GM19455 (cell line): ENCODE measurements at regions not wholly inside any gene's neighbourhood (a gene's known extent, or its start where the extent isn't known, plus 50 kb on each side); places are given as distances from the start of the nearest gene placed in this dataset.
"Not testable (repeated sequence)": the region's sequence is repeated elsewhere in the genome, so short reads cannot be mapped to it uniquely, and the experiment has no call there.

ENCODE experiments used
- ATAC-seq: cut with Tn5 transposase; IDR thresholded peaks from one replicate; pipeline ENCODE4 v1.9.1; 2021; ENCODE audit not compliant: unreplicated experiment

DNA sequence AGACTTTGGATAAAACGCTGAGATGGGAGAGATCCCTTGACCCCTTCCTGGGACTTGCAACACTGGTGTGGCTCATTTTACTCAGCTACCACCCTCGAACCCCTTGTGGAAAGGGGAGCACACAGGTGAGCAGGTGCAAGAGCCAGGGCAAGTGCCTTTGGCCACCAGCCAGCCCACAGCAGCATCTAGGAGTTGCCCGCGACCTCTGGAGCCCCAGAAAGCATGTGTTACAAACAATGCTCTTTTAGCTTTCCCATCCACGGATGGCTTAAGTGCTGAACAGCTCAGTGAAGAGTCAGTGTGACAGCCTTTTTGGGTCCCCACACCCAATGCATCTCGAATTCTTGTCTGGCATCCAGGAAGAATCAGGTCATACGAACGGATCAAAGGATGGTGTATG, 197.8 kb downstream of the MEMO1 start:
- no peak for ATAC-seq

DNA sequence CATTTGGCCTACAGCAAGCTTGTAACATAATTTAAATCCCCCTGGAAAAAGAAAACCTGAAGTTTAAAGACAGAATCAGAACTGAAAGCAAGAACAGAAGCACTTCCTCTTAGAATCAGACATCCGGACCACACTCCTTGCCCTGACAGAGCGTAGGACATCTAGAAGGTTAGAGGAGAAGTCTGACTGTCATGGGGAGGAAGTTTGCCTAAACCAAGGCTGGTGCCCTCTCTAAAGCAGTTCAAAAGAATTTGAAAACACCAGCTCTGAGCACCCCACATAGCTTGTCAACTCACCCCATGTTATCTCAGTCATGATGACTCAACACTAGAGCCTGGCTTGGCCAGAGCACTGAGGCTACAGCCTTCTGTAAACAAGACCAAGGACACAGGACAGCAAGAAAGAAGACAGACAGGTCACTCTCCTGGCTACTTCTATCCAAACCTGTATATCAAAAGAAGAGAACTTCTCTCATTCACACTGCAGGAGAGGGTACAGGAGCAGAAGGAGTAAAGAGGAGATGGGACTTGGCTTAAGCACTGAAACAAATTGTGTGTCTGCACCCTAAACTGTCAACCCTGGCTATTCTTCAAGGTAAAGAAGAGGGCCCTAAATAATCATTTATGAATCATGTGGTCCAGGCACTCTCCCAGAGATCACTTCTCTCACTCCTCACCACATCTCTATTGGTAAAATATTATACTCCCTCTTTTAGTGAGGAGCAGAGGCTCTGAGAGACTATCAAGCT, 198.6 kb downstream of the MEMO1 start:
- ATAC-seq: peak; percentile 99

DNA sequence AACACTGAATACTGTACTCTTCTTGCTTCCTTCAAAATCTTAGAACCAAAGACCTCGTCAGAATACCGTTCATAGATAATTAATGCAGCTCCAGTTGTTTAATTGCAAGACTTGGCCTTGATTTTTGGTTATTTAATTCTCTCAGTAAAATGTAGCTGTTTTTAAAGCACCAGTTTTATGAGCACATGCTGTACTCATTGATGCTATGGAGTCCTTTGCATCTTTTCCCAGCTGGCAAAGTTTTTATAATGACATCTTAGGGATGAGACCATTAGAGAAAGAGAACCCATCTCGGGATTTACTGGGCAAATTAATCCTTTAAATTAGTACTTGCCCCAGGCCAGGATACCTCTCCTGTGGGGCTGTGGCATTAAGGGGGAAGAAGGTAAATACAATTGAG, 199.3 kb downstream of the MEMO1 start:
- no peak for ATAC-seq

DNA sequence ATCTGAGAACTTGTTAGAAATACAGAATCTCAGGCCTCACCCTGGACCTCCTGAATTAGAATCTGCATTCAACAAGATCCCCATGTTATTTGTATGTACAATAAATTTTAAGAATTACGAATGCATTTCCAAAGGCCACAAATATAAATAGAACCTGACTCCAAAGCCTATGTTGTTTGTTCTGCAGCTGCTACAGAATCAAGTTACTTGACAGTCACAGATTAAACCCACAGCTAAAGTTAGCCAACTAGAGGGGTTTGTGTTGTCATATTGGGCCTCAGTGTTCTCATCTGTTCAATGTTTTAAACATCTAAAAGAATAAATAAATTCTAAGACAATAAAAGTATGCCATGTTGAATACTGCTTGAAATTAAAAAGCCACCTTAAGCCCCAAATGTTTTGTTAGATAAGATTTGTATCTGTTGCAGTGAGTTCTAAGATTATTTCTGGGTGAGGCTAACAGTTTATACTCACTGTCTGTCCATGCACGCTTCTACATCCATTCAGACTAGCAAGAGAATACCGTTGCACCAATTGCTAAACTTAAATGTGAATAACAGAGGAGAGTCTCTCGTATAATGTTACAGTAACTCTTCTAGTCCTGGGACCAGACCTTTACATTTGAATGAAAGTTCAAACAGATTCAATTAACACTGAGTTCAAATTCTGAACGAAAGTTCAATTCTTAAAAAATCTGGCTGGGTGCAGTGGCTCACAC, 200.4 kb downstream of the MEMO1 start:
- ATAC-seq: no peak

DNA sequence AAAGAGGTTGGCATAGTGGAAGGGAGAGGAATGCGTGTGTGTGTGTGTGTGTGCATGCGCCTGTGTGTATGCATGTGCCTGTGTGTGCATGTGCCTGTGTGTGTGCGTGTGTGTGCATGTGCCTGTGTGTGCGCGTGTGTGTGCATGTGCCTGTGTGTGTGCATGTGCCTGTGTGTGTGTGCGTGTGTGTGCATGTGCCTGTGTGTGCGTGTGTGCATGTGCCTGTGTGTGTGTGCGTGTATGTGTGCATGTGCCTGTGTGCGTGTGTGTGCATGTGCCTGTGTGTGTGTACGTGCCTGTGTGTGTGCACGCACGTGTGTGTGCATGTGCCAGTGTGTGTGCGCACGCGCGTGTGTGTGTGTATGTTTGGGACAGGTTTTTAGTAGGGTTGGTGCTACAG, 205.1 kb downstream of the MEMO1 start:
- no peak for ATAC-seq

DNA sequence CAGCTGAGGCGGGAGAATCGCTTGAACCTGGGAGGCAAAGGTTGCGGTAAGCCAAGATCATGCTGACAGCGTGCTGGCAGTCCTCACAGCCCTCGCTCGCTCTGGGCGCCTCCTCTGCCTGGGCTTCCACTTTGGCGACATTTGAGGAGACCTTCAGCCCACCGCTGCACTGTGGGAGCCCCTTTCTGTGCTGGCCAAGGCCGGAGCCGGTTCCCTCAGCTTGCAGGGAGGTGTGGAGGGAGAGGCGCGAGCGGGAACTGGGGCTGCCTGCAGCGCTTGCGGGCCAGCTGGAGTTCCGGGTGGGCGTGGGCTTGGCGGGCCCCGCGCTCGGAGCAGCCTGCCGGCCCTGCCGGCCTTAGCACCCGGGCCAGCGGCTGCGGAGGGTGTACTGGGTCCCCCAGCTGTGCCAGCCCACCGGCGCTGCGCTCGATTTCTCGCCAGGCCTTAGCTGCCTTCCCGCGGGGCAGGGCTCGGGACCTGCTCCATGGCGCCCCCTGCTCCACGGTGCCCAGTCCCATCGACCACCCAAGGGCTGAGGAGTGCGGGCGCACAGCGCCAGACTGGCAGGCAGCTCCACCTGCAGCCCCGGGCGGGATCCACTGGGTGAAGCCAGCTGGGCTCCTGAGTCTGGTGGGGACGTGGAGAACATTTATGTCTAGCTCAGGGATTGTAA, 207.2 kb downstream of the MEMO1 start:
- ATAC-seq: not testable (repeated sequence)

DNA sequence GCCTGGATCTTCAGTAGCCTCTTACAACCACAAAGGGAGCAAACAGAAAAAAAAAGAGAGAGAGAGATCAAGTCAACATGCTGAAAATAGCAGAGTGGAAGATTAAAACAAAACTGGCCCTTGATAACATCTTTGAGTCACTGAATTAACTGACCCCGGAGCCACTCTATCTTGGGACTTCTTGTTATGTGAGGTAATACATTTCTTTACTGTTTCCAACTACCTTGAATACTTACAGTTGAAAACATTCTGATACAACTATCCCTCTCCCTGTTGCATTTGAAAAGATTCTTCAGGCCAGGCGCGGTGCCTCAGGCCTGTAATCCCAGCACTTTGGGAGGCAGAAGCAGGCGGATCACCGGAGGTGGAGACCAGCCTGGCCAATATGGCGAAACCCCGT, 208.1 kb downstream of the MEMO1 start:
- ATAC-seq: no peak

DNA sequence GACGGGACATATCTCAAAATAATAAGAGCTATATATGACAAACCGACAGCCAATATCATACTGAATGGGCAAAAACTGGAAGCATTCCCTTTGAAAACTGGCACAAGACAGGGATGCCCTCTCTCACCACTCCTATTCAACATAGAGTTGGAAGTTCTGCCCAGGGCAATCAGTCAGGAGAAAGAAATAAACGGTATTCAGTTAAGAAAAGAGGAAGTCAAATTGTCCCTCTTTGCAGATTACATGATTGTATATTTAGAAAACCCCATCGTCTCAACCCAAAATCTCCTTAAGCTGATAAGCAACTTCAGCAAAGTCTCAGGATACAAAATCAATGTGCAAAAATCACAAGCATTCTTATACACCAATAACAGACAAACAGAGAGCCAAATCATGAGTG, 211.5 kb downstream of the MEMO1 start:
- not testable (repeated sequence) for ATAC-seq

DNA sequence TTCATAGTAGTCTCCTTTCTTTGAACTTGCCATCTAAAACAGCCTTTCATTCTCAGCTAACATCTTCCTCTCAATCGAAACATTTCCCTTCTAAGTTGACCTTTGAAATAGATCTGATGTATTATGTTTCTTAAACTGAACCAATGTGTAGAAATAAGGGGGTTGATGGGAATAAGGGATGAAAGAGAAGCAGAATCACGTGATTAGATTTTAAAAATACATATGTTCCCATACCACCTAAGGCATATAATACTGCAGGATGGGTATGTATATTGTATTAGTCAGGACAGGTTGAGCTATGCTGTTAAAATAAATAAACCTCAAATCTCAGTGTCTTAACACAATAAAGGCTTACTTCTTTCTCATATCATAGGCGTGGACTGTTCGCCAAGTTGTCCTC, 207.5 kb upstream of the SRD5A2 start:
- no peak for ATAC-seq

DNA sequence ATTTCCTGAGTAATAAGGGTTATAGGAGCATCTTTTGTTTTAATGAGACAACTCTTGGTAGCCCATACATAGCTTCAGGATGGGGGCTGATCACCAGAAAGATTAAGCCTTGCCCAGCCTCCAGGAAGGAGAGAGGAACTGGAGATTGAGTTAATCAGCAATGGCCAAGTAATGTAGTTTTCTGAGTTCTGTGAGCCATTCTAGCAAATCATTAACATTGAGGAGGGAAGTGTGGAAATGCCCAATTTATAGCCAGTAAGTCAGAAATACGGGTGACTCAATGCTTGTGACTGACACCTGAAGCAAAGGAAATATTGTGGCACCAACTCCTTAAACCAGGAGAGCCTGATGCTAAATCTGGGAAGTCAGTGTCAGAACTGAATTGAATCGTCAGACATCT, 205.1 kb upstream of the SRD5A2 start:
- ATAC-seq: no peak

DNA sequence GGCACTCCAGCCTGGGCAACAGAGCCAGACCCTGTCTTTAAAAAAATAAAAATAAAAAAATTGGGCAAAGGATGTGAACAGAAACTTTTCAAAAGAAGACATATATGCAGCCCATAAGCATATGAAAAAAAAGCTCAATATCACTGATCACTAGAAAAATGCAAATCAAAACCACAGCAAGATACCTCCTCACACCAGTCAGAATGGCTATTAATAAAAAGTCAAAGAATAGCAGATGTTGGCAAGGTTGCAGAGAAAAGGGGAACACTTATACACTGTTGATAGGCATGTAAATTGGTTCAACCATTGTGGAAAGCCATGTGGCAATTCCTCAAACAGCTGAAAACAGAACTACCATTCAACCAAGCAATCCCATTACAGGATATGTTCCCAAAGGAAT, 204.1 kb upstream of the SRD5A2 start:
- no peak for ATAC-seq

DNA sequence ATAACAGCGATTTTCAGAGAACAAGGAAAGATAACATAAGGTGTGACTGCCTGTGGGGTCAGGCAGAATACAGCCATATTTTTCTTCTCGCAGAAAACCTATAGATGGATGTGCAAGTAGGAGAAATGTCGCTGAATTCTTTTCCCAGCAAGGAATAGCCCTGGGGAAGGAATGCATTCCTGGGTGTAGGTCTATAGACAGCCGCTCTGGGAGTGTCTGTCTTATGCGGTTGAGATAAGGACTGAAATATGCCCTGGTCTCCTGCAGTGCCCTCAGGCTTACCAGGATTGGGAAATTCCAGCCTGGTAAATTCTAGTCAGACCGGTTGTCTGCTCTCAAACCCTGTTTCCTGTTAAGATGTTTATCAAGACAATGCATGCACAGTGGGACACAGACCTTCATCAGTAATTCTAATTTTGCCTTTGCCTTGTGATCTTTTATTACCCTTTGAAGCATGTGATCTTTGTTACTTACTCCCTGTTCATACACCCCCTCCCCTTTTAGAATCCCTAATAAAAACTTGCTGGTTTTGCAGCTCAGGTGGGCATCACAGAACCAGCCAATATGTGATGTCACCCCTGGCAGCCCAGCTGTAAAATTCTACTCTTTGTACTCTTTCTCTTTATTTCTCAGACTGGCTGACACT, 202.8 kb upstream of the SRD5A2 start:
- not testable (repeated sequence) for ATAC-seq

DNA sequence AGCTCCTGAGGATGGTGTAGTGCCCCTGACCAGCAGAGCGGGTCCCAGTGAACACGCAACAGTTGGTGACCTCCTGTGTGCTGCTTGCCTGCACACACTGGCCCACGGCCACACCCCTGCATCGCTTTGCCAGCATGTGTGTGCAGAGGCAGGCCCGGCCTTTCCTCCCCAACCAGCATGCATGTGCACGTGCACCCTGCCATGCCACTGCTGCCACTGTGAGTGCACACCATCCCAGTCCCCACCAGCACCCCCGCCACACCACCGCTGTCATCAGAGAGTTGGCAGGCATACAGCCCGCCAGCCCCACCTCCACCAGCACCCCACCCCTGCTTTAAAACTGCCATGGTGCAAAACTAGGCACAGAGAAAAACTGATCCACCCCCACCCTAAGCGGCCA, 197.4 kb upstream of the SRD5A2 start:
- ATAC-seq: no peak

DNA sequence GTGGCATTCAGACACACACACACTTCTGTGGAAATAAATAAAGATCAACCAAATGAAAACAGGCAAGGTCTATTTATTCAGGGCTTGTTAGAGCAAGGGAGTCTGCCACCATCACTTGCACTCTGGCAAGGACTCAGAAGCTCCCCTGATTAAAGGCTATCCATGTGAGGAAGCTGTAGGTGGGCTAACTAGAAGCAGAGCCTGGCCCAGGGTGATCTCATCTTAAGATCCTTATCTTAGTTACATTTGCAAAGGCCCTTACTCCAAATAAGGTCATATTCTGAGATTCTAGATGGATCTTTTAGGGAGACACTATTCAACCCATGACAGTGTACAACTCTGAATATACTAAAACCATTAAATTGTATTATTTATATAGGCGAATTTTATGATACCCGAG, 190.0 kb upstream of the SRD5A2 start:
- ATAC-seq: no peak

DNA sequence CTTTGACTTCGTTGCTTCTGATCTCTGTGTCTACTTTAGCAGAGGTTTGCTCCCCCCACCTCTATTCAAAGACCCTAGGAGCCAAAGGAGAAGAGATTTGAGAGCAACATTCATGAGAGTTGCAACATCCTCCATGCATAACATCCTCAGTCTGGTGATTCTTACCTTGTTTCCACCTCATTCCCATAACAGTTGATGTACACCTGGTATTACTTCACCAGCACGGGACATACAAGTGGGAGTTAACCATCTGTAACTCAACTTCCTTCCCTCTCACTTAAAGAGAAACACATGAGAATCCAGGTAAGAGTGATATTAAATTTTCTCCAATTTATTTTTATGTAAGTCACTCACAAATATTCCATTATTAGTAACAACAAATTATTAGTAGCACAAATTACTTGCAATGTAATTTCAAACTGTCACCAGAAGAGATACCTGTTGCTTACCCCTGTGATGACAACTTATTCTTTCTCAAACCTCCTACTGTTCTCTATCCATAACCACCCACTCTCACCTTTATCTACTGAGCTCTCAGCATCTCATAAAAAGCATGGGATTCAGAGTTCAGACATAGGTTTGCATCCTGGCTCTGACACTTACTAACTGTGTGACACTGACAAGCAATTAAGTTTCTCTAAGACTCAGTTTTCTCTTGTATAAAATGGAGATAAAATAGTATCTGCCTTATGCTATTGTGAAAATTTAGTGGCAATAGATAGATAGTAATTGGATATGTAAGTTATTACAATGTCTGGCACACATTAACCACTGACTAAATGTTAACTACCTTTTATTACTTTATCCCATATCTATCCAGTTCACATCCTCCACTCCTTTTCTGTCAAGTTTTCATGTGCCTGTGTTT, 184.6 kb upstream of the SRD5A2 start:
- no peak for ATAC-seq

DNA sequence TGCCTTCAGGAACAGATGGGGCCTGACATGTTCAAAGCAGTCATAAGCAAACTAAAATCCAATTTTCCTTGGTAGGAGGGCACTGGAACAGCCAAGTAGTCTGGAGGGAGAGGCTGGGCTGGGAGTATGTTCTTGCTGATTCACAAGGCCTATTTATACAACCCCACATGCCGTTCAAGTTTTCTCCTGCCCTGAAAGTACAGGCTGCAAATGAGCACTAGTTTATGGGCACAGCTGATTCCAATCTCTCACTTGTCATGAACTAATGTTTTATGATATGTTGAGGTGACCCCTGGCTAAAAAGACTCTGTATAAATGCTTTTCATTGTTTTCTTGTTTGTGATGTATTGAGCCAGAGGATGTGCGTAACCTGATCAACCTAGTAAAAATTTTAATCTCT, 183.4 kb upstream of the SRD5A2 start:
- no peak for ATAC-seq

DNA sequence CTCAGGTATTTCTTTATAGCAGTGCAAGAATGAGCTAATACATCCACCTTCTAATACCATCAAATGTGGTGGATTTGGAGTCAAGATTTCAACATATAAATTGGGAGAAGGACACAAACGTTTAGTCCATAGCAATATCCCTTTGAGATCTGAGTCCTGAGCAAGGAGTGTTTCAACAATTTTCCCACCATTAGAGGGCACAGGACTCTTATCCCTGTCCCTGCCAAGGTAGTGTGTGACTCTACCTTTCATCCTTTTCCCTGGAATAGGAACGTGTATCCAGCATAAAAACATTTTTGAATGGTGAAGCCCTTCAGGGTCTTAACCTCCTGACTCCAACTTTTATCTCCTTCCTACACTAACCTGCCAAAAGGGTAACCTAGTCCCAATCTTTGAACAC, 181.3 kb upstream of the SRD5A2 start:
- no peak for ATAC-seq

DNA sequence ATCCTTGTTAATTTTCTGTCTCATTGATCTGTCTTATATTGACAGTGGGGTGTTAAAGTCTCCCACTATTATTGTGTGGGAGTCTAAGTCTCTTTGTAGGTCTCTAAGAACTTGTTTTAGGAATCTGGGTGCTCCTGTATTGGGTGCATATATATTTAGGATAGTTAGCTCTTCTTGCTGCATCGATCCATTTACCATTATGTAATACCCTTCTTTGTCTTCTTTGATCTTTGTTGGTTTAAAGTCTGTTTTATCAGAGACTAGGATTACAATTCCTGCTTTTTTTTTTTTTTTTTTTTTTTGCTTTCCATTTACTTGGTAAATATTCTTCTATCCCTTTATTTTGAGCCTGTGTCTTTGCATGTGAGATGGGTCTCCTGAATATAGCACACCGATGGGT, 176.6 kb upstream of the SRD5A2 start:
- ATAC-seq: not testable (repeated sequence)

DNA sequence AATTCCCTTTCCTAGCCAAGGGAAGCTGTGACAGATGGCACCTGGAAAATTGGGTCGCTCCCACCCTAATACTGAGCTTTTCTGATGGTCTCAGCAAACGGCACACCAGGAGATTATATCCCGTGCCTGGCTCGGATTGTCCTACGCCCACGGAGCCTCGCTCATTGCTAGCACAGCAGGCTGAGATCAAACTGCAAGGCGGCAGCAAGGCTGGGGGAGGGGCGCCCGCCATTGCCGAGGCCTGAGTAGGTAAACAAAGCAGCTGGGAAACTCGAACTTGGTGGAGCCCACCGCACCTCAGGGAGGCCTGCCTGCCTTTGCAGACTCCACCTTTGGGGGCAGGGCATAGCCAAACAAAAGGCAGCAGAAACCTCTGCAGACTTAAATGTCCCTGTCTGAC, 168.0 kb upstream of the SRD5A2 start:
- not testable (repeated sequence) for ATAC-seq

DNA sequence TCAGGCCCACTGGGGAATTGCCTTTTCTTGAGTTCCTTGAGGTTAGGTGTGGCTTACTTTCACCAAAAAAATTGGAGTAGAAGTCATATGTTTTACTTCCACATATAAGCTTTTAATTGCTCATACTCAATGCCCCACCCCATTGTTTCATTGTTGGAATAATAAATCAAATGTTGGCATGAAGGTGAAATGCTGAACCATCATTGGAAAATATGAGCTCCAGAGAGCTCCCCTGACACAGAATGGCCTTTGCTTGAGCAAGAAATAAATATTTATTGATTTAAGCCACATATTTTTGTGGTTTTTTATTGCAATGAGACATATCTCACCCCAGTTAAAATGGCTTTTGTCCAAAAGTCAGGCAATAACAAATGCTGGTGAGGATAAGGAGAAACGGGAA, 167.3 kb upstream of the SRD5A2 start:
- no peak for ATAC-seq

DNA sequence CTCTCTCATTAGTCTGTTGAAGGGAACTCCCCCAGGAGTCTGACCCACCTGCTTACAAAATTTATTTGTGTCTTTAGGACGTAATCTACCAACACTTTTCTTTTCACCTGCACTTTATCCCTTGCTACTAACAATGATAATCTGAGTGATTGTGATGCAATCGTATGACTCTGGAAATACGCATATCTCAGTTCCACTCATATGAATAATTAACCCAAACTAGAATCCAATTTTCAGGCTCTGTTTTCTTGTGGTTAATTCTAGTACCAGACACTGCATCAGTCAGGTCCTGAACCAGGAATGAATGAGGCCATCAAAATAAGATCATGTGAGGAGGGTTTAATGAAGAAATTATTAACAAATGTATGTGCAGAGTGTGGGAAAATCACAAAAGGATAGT, 158.4 kb upstream of the SRD5A2 start:
- ATAC-seq: no peak
